ENCODE measurements at regions not wholly inside any gene's neighbourhood (a gene's known extent, or its start where the extent isn't known, plus 50 kb on each side); places are given as distances from the start of the nearest gene placed in this dataset.

- DNase-seq: no peak
- TF ChIP-seq EP300 (IDR thresholded peaks at IDR 0.05) (no peak), POLR2A (IDR thresholded peaks at IDR 0.05) (no peak), POLR2AphosphoS5 (IDR thresholded peaks at IDR 0.05) (no peak), CTCF (IDR thresholded peaks at IDR 0.05) (no peak)
- intact Hi-C loops (cut with DNase I; ENCODE audit: low total_unique reads): no loop called here
- Histone ChIP-seq H3K27me3 (no peaks in the 10 kb centered on the region), H3K27ac (no peak overlapping the region), H3K4me1 (peaks cover 0 to 3% (median 0%) of the 10 kb centered on the region in 4 donors), H3K36me3 (no peaks in the 10 kb centered on the region), H3K9me3 (no peaks in the 10 kb centered on the region), H3K4me3 (no peak overlapping the region)
- WGBS, 5 donors: 51 to 60% (median 55%) methylated on average over 5 of the region's 5 CpGs
Measured at GRCh38 chr3:193946945-193947344, 189.0 kb upstream of the HES1 start.

GRCh38 chr3:193947596-193947995, 188.4 kb upstream of the HES1 start:
- no peak for TF ChIP-seq CTCF (IDR thresholded peaks at IDR 0.05)
- no peak for TF ChIP-seq POLR2A (IDR thresholded peaks at IDR 0.05)
- TF ChIP-seq EP300 (IDR thresholded peaks at IDR 0.05): no peak
- no peak for TF ChIP-seq POLR2AphosphoS5 (IDR thresholded peaks at IDR 0.05)
- peaks cover 0 to 3% (median 0%) of the 10 kb centered on the region in 4 donors for H3K4me1 ChIP-seq
- H3K9me3 ChIP-seq: no peaks in the 10 kb centered on the region
- DNase-seq: no peak
- no peaks in the 10 kb centered on the region for H3K36me3 ChIP-seq
- intact Hi-C loops (cut with DNase I; ENCODE audit: low total_unique reads): no loop called here
- WGBS, 5 donors: 82 to 92% (median 88%) methylated on average over 6 of the region's 6 CpGs
- no peak overlapping the region for H3K27ac ChIP-seq
- H3K27me3 ChIP-seq: no peaks in the 10 kb centered on the region
- H3K4me3 ChIP-seq: no peak overlapping the region

DNA sequence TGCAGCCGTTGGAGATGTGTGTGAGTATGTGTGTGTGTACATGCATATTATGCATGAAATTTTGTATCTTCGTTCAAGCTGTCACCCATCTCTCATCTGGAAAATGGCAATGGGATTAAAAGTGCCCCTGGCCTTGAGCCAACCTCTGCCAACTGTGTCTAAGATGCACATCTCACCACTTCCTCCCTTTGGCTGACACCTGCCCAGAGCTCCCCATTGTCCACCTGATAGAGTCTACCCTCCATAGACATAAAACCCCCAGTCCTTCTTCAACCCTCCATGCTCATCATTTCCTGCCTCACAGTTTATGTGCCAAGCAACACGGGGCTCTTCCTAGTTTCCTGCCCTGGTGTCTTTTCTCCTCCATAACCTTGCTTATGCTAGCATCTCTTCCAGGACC, 187.5 kb upstream of the HES1 start:
- Histone ChIP-seq H3K9me3 (no peaks in the 10 kb centered on the region), H3K4me3 (no peak overlapping the region), H3K4me1 (peaks cover 0 to 3% (median 0%) of the 10 kb centered on the region in 4 donors), H3K36me3 (no peaks in the 10 kb centered on the region), H3K27me3 (no peaks in the 10 kb centered on the region), H3K27ac (no peak overlapping the region)
- 79 to 87% (median 84%) methylated on average over 3 of the region's 3 CpGs for WGBS, 5 donors
- intact Hi-C loops (cut with DNase I; ENCODE audit: low total_unique reads): no loop called here
- TF ChIP-seq EP300 (IDR thresholded peaks at IDR 0.05) (no peak), CTCF (IDR thresholded peaks at IDR 0.05) (no peak), POLR2A (IDR thresholded peaks at IDR 0.05) (no peak), POLR2AphosphoS5 (IDR thresholded peaks at IDR 0.05) (no peak)
- DNase-seq: no peak

- H3K27ac ChIP-seq: no peak overlapping the region
- H3K9me3 ChIP-seq: peaks cover 0 to 20% (median 11%) of the 10 kb centered on the region in 4 donors
- no peaks in the 10 kb centered on the region for H3K36me3 ChIP-seq
- H3K4me1 ChIP-seq: peaks cover 0 to under 1% (median 0%) of the 10 kb centered on the region in 4 donors
- H3K27me3 ChIP-seq: no peaks in the 10 kb centered on the region
- intact Hi-C loops (cut with DNase I; ENCODE audit: low total_unique reads): no loop called here
- WGBS, 5 donors: 89 to 97% (median 91%) methylated on average over 1 of the region's 1 CpG
- no peak overlapping the region for H3K4me3 ChIP-seq
- DNase-seq: no peak
- TF ChIP-seq POLR2A (IDR thresholded peaks at IDR 0.05): no peak
- no peak for TF ChIP-seq CTCF (IDR thresholded peaks at IDR 0.05)
- TF ChIP-seq POLR2AphosphoS5 (IDR thresholded peaks at IDR 0.05): no peak
- TF ChIP-seq EP300 (IDR thresholded peaks at IDR 0.05): no peak
Measured at GRCh38 chr3:193951859-193952258, 184.1 kb upstream of the HES1 start.

Data from stomach (tissue), 8 donors.